Smooth muscle cell (in vitro differentiated cells): ENCODE measurements at regions not wholly inside any gene's neighbourhood (a gene's known extent, or its start where the extent isn't known, plus 50 kb on each side); places are given as distances from the start of the nearest gene placed in this dataset.
A peak's percentile ranks its signal among the peaks of the same experiment; 100 is the strongest.

Source experiments
- DNase-seq: peaks from one replicate; lab custom pipeline; 2025; ENCODE audit not compliant: unreplicated experiment; lab: John Stamatoyannopoulos, UW
- H2AFZ ChIP-seq: fragments of 200-600 bp; sonication (generic); 2 replicates; pipeline ENCODE4 v1.6.0; 2016; ENCODE audit warnings: antibody characterized with exemption, low read depth, mild to moderate bottlenecking
- H3F3A ChIP-seq: fragments of 200-600 bp; sonication (generic); 2 replicates; pipeline ENCODE4 v1.6.0; 2017; ENCODE audit warnings: antibody characterized with exemption, low read depth
- H3K27ac ChIP-seq: fragments of 200-600 bp; sonication (generic); 2 replicates; pipeline ENCODE4 v1.5.1; 2016; ENCODE audit warnings: low read depth, mild to moderate bottlenecking
- H3K27me3 ChIP-seq: fragments of 200-600 bp; sonication (generic); 2 replicates; pipeline ENCODE4 v1.6.1; 2016; ENCODE audit warnings: low read depth, mild to moderate bottlenecking
- H3K36me3 ChIP-seq: fragments of 200-600 bp; sonication (generic); 2 replicates; pipeline ENCODE4 v1.5.1; 2016; ENCODE audit warnings: low read depth
- H3K4me1 ChIP-seq: fragments of 200-600 bp; sonication (generic); 2 replicates; pipeline ENCODE4 v1.5.1; 2016; ENCODE audit warnings: low read depth
- H3K4me2 ChIP-seq: fragments of 200-600 bp; sonication (generic); 2 replicates; pipeline ENCODE4 v1.6.0; 2016; ENCODE audit warnings: mild to moderate bottlenecking
- H3K4me3 ChIP-seq: fragments of 200-600 bp; sonication (generic); 2 replicates; pipeline ENCODE4 v1.5.1; 2016; ENCODE audit warnings: mild to moderate bottlenecking
- H3K79me2 ChIP-seq: fragments of 200-600 bp; sonication (generic); 2 replicates; pipeline ENCODE4 v1.6.0; 2016; ENCODE audit warnings: low read depth, mild to moderate bottlenecking
- H3K9ac ChIP-seq: fragments of 200-600 bp; sonication (generic); 2 replicates; pipeline ENCODE4 v1.6.0; 2016; ENCODE audit warnings: low read depth
- H3K9me3 ChIP-seq: fragments of 200-600 bp; sonication (generic); replicated peaks from 2 replicates; pipeline ENCODE4 v1.5.1; 2016; ENCODE audit warnings: low read depth
- H4K20me1 ChIP-seq: fragments of 200-600 bp; sonication (generic); 2 replicates; pipeline ENCODE4 v1.6.0; 2016; ENCODE audit warnings: low read depth
- WGBS: methylation state at CpG from one replicate; pipeline ENCODE4 v1.1.7; 2016; ENCODE audit warnings: low lambda C conversion rate; 5-methylcytosine and 5-hydroxymethylcytosine counted together
- TF ChIP-seq, protein P1 (sequence below): fragments of 200-600 bp; sonication (generic); IDR thresholded peaks from 2 replicates; pipeline ENCODE4 v1.5.1; 2017; ENCODE audit warnings: borderline replicate concordance, mild to moderate bottlenecking, antibody characterized with exemption; ENCODE audit not compliant: insufficient read depth, poor library complexity, severe bottlenecking

DNA sequence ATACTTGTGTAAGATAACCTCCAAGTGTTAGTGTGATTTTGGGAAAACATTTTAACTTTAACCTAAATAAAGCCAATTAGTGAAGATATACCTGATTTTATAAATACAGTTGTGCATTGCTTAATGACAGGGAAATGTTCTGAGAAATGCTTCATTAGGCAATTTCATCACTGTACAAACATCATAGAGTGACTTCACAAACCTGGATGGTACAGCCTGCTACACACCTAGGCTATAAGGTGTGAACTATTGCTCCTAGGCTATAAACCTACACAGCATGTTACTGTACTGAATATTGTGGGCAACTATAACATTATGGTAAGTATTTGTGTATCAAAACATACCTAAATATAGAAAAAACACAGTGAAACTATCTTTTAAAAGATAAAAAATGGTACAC lies 166.8 kb upstream of the TARS1 start:
- peaks cover 7% of the 10 kb centered on the region for H3F3A ChIP-seq
- H3K4me3 ChIP-seq = no peak overlapping the region
- H3K9ac ChIP-seq = no peak overlapping the region
- H3K79me2 ChIP-seq = no peaks in the 10 kb centered on the region
- peaks cover 8% of the 10 kb centered on the region for H3K4me1 ChIP-seq
- DNase-seq = no peak
- H2AFZ ChIP-seq = no peak overlapping the region
- no peaks in the 10 kb centered on the region for H3K27me3 ChIP-seq
- TF ChIP-seq, protein P1, sequence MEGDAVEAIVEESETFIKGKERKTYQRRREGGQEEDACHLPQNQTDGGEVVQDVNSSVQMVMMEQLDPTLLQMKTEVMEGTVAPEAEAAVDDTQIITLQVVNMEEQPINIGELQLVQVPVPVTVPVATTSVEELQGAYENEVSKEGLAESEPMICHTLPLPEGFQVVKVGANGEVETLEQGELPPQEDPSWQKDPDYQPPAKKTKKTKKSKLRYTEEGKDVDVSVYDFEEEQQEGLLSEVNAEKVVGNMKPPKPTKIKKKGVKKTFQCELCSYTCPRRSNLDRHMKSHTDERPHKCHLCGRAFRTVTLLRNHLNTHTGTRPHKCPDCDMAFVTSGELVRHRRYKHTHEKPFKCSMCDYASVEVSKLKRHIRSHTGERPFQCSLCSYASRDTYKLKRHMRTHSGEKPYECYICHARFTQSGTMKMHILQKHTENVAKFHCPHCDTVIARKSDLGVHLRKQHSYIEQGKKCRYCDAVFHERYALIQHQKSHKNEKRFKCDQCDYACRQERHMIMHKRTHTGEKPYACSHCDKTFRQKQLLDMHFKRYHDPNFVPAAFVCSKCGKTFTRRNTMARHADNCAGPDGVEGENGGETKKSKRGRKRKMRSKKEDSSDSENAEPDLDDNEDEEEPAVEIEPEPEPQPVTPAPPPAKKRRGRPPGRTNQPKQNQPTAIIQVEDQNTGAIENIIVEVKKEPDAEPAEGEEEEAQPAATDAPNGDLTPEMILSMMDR = no peak
- H4K20me1 ChIP-seq = no peaks in the 10 kb centered on the region
- H3K36me3 ChIP-seq = no peaks in the 10 kb centered on the region
- H3K4me2 ChIP-seq = no peak overlapping the region
- no peak overlapping the region for H3K27ac ChIP-seq
- H3K9me3 ChIP-seq = no peaks in the 10 kb centered on the region

DNA sequence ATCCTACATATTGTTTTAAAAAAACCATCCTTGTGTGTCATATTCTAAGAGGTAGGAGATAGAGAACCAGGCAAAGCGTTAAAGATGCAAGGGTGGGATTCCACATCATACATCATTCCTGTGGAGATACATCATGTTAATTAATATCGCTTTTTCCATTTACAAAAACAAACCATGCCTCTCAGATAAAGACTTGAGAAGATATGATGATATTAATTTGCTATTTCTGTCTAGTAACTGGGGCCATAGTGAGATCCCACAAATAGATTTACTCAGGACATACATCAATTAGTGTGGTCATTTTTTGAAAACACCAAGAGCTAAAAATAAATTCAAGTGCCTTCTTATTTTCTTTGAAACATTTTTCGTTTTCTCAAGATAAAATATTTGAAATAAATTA lies 165.4 kb upstream of the TARS1 start:
- H4K20me1 ChIP-seq = no peaks in the 10 kb centered on the region
- WGBS = 52% methylated on average over 3 of the region's 3 CpGs
- DNase-seq = no peak
- no peaks in the 10 kb centered on the region for H3K9me3 ChIP-seq
- H3K4me1 ChIP-seq = peaks cover 8% of the 10 kb centered on the region
- no peaks in the 10 kb centered on the region for H3K79me2 ChIP-seq
- H3K4me3 ChIP-seq = no peak overlapping the region
- TF ChIP-seq, protein P1 = no peak
- no peaks in the 10 kb centered on the region for H3K27me3 ChIP-seq
- H2AFZ ChIP-seq = peak overlapping the region; percentile 0
- no peaks in the 10 kb centered on the region for H3K36me3 ChIP-seq
- peaks cover 7% of the 10 kb centered on the region for H3F3A ChIP-seq
- peak overlapping the region; percentile 27 for H3K4me2 ChIP-seq
- no peak overlapping the region for H3K9ac ChIP-seq
- peak overlapping the region; percentile 75 for H3K27ac ChIP-seq

DNA sequence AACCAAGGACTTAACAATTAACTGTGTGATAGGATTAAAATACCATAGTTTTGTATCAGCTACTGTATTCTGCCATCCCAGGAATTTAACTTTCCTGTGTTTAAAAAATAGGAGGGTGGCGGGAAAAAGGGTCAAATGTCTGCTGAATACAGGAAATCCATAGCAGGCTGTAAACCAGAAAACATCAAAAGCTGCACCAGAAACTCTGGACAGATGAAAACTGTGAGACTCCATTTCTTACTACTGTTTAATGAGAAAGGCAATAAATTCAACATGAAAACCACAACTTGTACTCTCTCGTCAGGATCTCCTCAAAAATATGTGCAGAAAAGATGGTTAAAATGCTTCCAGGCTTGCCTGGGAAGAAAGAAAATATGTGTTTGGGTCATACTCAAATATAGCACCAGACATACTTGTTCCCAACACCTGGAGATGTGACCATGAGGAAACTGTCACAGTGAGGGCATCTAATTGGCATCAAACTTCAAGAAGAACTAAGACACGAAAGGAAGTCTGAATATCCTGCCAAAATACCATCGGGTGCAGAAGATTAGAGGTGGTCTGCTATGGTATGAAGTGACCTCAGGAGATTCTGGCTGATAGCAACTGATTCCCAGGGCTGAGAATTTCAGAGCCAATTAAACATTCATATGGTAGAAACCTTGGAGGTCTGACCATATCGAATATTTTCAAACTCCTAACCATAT lies 164.7 kb upstream of the TARS1 start:
- Histone ChIP-seq H3K27ac (peak overlapping the region; percentile 75), H3K4me1 (peaks cover 11% of the 10 kb centered on the region), H3K4me3 (no peak overlapping the region), H3K9me3 (no peaks in the 10 kb centered on the region), H3K36me3 (no peaks in the 10 kb centered on the region), H3K27me3 (no peaks in the 10 kb centered on the region), H2AFZ (peak overlapping the region; percentile 0), H3K79me2 (no peaks in the 10 kb centered on the region), H3K9ac (no peak overlapping the region), H3F3A (peaks cover 9% of the 10 kb centered on the region), H3K4me2 (peak overlapping the region; percentile 27), H4K20me1 (no peaks in the 10 kb centered on the region)
- WGBS = 28% methylated on average over 5 of the region's 5 CpGs
- TF ChIP-seq, protein P1 = no peak
- no peak for DNase-seq

DNA sequence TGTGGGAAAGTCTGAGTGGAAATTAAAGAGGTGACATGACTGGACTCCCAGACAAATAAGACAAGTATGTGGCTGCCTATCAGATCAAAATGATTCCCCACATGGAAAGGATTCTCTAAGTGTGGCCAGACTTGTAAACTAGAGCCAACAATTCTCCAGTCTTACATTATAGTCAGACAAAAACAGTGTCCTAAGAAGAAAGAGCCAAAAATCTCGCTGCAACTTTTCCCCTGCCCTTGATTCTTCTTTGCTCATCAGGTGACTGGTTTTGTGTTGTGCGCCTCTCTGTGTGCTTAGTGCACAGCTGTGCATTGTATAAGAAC lies 164.2 kb upstream of the TARS1 start:
- H3K4me3 ChIP-seq = no peak overlapping the region
- TF ChIP-seq, protein P1 = no peak
- H2AFZ ChIP-seq = no peak overlapping the region
- H3K9me3 ChIP-seq = no peaks in the 10 kb centered on the region
- H3K9ac ChIP-seq = no peak overlapping the region
- H3K36me3 ChIP-seq = no peaks in the 10 kb centered on the region
- peaks cover 9% of the 10 kb centered on the region for H3F3A ChIP-seq
- H4K20me1 ChIP-seq = no peaks in the 10 kb centered on the region
- H3K27me3 ChIP-seq = no peaks in the 10 kb centered on the region
- peak overlapping the region; percentile 27 for H3K4me2 ChIP-seq
- 52% methylated on average over 2 of the region's 2 CpGs for WGBS
- DNase-seq = no peak
- peak overlapping the region; percentile 75 for H3K27ac ChIP-seq
- peaks cover 12% of the 10 kb centered on the region for H3K4me1 ChIP-seq
- no peaks in the 10 kb centered on the region for H3K79me2 ChIP-seq
